ENCODE measurements at regions not wholly inside any gene's neighbourhood (a gene's known extent, or its start where the extent isn't known, plus 50 kb on each side); places are given as distances from the start of the nearest gene placed in this dataset.

DNA sequence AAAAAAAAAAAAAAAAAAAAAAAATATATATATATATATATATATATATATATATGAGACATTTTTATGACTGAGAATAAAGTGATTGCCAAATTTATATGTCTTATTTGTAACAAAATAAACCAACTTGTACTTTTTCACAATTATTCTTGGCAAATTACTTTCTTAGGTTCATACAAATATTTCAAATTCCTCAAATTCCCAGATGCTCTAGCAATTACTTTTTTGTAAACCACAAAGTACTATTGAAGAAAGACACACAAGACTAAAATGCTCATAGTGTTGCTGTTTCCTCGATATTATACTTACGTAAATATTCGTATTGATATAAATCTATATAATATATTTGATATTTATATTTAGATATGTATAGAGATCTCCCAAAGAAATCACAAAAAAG is 390.0 kb downstream of the FAT4 start:
- TF ChIP-seq, protein P1, sequence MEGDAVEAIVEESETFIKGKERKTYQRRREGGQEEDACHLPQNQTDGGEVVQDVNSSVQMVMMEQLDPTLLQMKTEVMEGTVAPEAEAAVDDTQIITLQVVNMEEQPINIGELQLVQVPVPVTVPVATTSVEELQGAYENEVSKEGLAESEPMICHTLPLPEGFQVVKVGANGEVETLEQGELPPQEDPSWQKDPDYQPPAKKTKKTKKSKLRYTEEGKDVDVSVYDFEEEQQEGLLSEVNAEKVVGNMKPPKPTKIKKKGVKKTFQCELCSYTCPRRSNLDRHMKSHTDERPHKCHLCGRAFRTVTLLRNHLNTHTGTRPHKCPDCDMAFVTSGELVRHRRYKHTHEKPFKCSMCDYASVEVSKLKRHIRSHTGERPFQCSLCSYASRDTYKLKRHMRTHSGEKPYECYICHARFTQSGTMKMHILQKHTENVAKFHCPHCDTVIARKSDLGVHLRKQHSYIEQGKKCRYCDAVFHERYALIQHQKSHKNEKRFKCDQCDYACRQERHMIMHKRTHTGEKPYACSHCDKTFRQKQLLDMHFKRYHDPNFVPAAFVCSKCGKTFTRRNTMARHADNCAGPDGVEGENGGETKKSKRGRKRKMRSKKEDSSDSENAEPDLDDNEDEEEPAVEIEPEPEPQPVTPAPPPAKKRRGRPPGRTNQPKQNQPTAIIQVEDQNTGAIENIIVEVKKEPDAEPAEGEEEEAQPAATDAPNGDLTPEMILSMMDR (IDR thresholded peaks at IDR 0.05), result no peak
- Histone ChIP-seq H3K36me3 (ENCODE audit: low read depth) (no peaks in the 10 kb centered on the region), H3K4me1 (ENCODE audit: low read depth) (no peaks in the 10 kb centered on the region), H3K4me3 (no peak overlapping the region), H3K9me3 (no peaks in the 10 kb centered on the region)
- no peak for DNase-seq
- intact Hi-C loops (cut with DNase I, micrococcal nuclease), result no loop called here
- no peak for ATAC-seq

DNA sequence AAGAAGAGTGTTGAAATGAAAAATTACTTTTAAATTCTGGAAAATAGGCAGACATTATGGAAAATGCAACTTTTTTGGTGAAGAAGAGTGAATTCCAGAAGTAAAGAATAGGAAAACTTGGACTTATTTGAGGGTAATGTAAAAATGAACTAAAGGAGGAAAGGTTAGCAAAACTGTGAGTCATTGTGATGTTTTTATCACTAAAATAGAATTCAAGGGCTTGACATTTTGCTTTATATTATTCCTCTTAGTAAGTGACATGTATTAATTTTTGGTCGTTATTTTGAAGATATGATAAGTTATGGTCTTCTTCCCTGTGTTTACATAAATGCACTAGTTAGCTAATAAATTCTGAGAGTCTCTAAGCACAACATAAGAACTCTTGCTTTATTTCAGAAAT is 390.9 kb downstream of the FAT4 start:
- DNase-seq, result no peak
- no peaks in the 10 kb centered on the region for H3K9me3 ChIP-seq
- no peak for ATAC-seq
- no peak overlapping the region for H3K4me3 ChIP-seq
- no peaks in the 10 kb centered on the region for H3K36me3 ChIP-seq (ENCODE audit: low read depth)
- TF ChIP-seq, protein P1 (IDR thresholded peaks at IDR 0.05), result no peak
- no peaks in the 10 kb centered on the region for H3K4me1 ChIP-seq (ENCODE audit: low read depth)
- intact Hi-C loops (cut with DNase I, micrococcal nuclease), result no loop called here

DNA sequence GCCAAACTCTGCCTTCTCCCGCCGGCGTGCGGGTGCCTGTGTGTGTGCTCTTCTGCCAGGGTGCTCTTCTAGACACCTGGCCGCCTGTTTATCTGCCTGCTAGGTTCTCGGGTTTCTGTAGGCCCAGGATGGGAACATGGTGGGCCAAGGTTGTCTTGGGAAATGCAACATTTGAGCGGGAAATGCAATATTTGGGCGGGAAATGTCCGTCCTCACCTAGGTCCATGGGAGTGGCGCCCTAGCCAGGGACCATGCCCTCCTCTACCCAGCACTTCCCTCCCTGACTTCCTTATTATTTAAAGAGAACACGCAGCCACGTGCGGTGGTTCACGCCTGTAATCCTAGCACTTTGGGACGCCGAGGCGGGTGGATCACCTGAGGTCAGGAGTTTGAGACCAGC is 392.6 kb downstream of the FAT4 start:
- intact Hi-C loops (cut with DNase I, micrococcal nuclease), result no loop called here
- DNase-seq, result no peak
- no peaks in the 10 kb centered on the region for H3K4me1 ChIP-seq (ENCODE audit: low read depth)
- H3K4me3 ChIP-seq, result no peak overlapping the region
- no peak for ATAC-seq
- TF ChIP-seq, protein P1 (IDR thresholded peaks at IDR 0.05), result no peak
- no peaks in the 10 kb centered on the region for H3K9me3 ChIP-seq
- no peaks in the 10 kb centered on the region for H3K36me3 ChIP-seq (ENCODE audit: low read depth)

DNA sequence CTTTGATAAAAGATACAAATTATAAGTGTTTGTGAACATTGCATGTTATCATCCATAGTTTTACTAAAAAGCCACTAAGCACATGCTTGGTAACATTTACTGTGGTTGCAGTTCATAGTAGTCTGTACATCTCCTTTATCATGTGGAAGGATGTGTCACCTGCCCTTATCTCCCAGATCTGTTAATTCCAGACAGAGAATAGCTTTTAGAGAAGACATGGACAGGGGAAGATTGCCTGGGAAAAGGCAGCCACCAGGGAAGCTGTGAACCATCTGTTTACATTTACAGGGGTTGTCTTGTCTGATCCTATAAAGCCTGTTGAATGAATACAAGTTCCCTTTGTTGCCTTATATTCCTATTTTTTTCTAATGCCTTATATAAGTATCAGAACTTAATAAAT is 396.0 kb downstream of the FAT4 start:
- Histone ChIP-seq H3K36me3 (ENCODE audit: low read depth) (no peaks in the 10 kb centered on the region), H3K9me3 (no peaks in the 10 kb centered on the region), H3K4me3 (no peak overlapping the region), H3K4me1 (ENCODE audit: low read depth) (no peaks in the 10 kb centered on the region)
- ATAC-seq (no peak), DNase-seq (no peak)
- TF ChIP-seq, protein P1 (IDR thresholded peaks at IDR 0.05), result no peak
- intact Hi-C loops (cut with DNase I, micrococcal nuclease), result no loop called here

DNA sequence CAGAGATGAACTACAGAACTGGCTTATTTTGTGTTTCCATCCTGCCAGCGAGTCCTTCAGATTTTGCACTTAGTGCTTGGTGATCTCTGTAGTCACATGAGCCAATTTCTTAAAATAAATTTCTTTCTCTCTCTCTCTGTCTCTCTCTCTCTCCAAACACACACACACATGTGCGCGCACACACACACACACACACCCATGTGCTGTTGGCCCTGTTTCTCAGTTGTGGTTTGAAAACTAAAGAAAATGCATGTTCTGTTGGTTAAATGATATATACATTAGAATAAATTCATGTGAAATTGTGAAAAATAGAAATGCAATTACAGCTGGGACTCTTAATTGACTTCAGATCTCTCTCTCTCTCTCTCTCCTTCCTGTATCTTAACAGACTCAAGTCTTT is 399.3 kb downstream of the FAT4 start:
- TF ChIP-seq, protein P1 (IDR thresholded peaks at IDR 0.05), result no peak
- no peak for ATAC-seq
- H3K36me3 ChIP-seq (ENCODE audit: low read depth), result no peaks in the 10 kb centered on the region

DNA sequence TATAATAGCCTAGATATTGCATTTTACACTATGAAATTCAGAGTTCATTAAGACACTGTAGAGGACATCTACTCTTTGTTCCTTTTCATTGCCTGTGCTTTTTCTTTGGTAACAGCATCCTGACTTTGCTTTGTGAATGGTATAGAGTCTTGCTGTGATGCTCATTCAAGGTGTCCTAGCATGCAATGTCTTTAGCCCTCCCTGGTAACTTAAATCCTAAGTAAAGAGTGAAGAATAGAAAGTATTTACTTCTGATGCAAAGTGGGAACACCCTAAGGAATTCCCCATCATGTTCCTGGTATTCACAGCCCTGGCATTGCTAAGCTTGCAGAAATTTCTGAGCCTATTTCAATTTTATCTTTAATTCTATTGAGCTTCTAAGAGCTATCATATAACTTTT is 400.1 kb downstream of the FAT4 start:
- TF ChIP-seq, protein P1 (IDR thresholded peaks at IDR 0.05), result no peak
- Histone ChIP-seq H3K9me3 (no peaks in the 10 kb centered on the region), H3K36me3 (ENCODE audit: low read depth) (no peaks in the 10 kb centered on the region), H3K4me3 (no peak overlapping the region), H3K4me1 (ENCODE audit: low read depth) (no peaks in the 10 kb centered on the region)
- intact Hi-C loops (cut with DNase I, micrococcal nuclease), result no loop called here
- DNase-seq (no peak), ATAC-seq (no peak)

More for the DNA sequence above, 399.3 kb downstream of the FAT4 start:
- no peak overlapping the region for H3K4me3 ChIP-seq
- intact Hi-C loops (cut with DNase I, micrococcal nuclease), result no loop called here
- H3K4me1 ChIP-seq (ENCODE audit: low read depth), result no peaks in the 10 kb centered on the region
- H3K9me3 ChIP-seq, result no peaks in the 10 kb centered on the region
- no peak for DNase-seq
